SK-N-SH (cell line): ENCODE measurements at regions not wholly inside any gene's neighbourhood (a gene's known extent, or its start where the extent isn't known, plus 50 kb on each side); places are given as distances from the start of the nearest gene placed in this dataset.

Experiments used
- CTCF ChIA-PET: fragments of 300-600, 350-600 bp; formaldehyde crosslinking; extraction: SDS; loops from one replicate; lab custom pipeline; 2021; lab: Yijun Ruan, JAX
- POLR2A ChIA-PET: fragments of 350-600 bp; sonication (Branson Sonifier 250); formaldehyde crosslinking; extraction: SDS; loops from one replicate; lab custom pipeline; 2020; ENCODE audit warnings: antibody characterized with exemption, inconsistent platforms; lab: Yijun Ruan, JAX
- DNase-seq: peaks from one replicate; pipeline ENCODE4 v3.0.0; 2012
- H2AFZ ChIP-seq: fragments of 200-600 bp; sonication (generic); 2 replicates; pipeline ENCODE4 v1.8.1; 2016; ENCODE audit warnings: antibody characterized with exemption, mild to moderate bottlenecking, low read depth
- H3F3A ChIP-seq: fragments of 200-600 bp; sonication (generic); replicated peaks from 2 replicates; pipeline ENCODE3; 2016; ENCODE audit warnings: antibody characterized with exemption, mild to moderate bottlenecking; ENCODE audit not compliant: insufficient read depth
- H3K27ac ChIP-seq, 2 experiments: fragments of 200-500 bp in 1 of 2; fragments of 200-600 bp in 1 of 2; sonication (Bioruptor generic) in 1 of 2; sonication (generic), shearing (Covaris generic) in 1 of 2; 2 replicates each; pipeline versions ENCODE4 v1.5.1 to v1.6.1; 2014 to 2016; ENCODE audit warnings: low read depth in 2 of 2, inconsistent platforms in 1 of 2, low read length in 1 of 2, mild to moderate bottlenecking in 1 of 2, mixed read lengths in 1 of 2
- H3K27me3 ChIP-seq: fragments of 200-600 bp; sonication (generic), shearing (Covaris generic); 2 replicates; pipeline ENCODE4 v1.6.1; 2016; ENCODE audit warnings: mixed run types; ENCODE audit not compliant: insufficient read depth
- H3K36me3 ChIP-seq, 2 experiments: fragments of 200-500 bp in 1 of 2; fragments of 200-600 bp in 1 of 2; sonication (Bioruptor generic) in 1 of 2; sonication (generic) in 1 of 2; replicated peaks in 1 of 2; 2 replicates each; pipeline versions ENCODE3 to v1.5.1; 2014 to 2016; ENCODE audit warnings: low read length in 1 of 2, mild to moderate bottlenecking in 1 of 2; ENCODE audit not compliant: insufficient read depth in 2 of 2, control insufficient read depth in 1 of 2
- H3K4me1 ChIP-seq, 2 experiments: fragments of 200-500 bp in 1 of 2; fragments of 200-600 bp in 1 of 2; sonication (Bioruptor generic) in 1 of 2; sonication (generic), shearing (Covaris generic) in 1 of 2; 2 replicates each; pipeline versions ENCODE4 v1.5.1 to v1.6.1; 2014 to 2016; ENCODE audit warnings: low read depth in 1 of 2, low read length in 1 of 2, mixed run types in 1 of 2; ENCODE audit not compliant: insufficient read depth in 2 of 2, control insufficient read depth in 1 of 2
- H3K4me2 ChIP-seq: fragments of 200-600 bp; sonication (generic), shearing (Covaris generic); 2 replicates; pipeline ENCODE4 v1.6.1; 2017; ENCODE audit warnings: mixed run types
- H3K4me3 ChIP-seq, 2 experiments: fragments of 200-500 bp in 1 of 2; fragments of 200-600 bp in 1 of 2; sonication (Bioruptor generic) in 1 of 2; sonication (generic), shearing (Covaris generic) in 1 of 2; 2 replicates each; pipeline versions ENCODE4 v1.5.1 to v1.8.1; 2014 to 2016; ENCODE audit warnings: low read depth in 2 of 2, inconsistent platforms in 1 of 2, low read length in 1 of 2, mild to moderate bottlenecking in 1 of 2, mixed read lengths in 1 of 2, moderate library complexity in 1 of 2
- H3K79me2 ChIP-seq: fragments of 200-600 bp; sonication (generic); 2 replicates; pipeline ENCODE4 v1.8.1; 2017; ENCODE audit warnings: mild to moderate bottlenecking; ENCODE audit not compliant: insufficient read depth
- H3K9ac ChIP-seq: fragments of 200-600 bp; sonication (generic); 2 replicates; pipeline ENCODE4 v1.6.1; 2017; ENCODE audit warnings: mixed run types
- H3K9me2 ChIP-seq: fragments of 200-600 bp; sonication (generic); 2 replicates; pipeline ENCODE4 v1.6.1; 2017; ENCODE audit warnings: mixed run types
- H3K9me3 ChIP-seq: fragments of 200-600 bp; sonication (generic); 2 replicates; pipeline ENCODE4 v1.6.1; 2017; ENCODE audit warnings: mixed run types, mild to moderate bottlenecking, moderate library complexity
- H4K20me1 ChIP-seq: fragments of 200-600 bp; sonication (generic); 2 replicates; pipeline ENCODE4 v1.6.1; 2017; ENCODE audit warnings: mild to moderate bottlenecking, mixed run types; ENCODE audit not compliant: insufficient read depth
- CHD2 ChIP-seq: fragments of 150-350 bp; IDR thresholded peaks from 2 replicates; pipeline ENCODE4 v1.6.1; 2018; ENCODE audit warnings: low read length; ENCODE audit not compliant: partially characterized antibody
- CTCF ChIP-seq: fragments of 200-600 bp; sonication (generic); IDR thresholded peaks from 2 replicates; pipeline ENCODE4 v1.6.1; 2017; ENCODE audit warnings: antibody characterized with exemption, mild to moderate bottlenecking, moderate library complexity
- ELF1 ChIP-seq: IDR thresholded peaks from 2 replicates; pipeline ENCODE4 v1.4.0; 2012
- EP300 ChIP-seq, 2 experiments: IDR thresholded peaks; 2 replicates each; pipeline versions ENCODE4 v1.4.0 to v1.6.1; 2012; ENCODE audit warnings: borderline replicate concordance in 1 of 2, low read depth in 1 of 2, low read length in 1 of 2
- FOSL2 ChIP-seq: IDR thresholded peaks from 2 replicates; pipeline ENCODE4 v1.4.0; 2012; ENCODE audit warnings: low read depth, mild to moderate bottlenecking, moderate library complexity, borderline replicate concordance
- FOXJ3 ChIP-seq: sonication (generic); formaldehyde crosslinking; IDR thresholded peaks from 2 replicates; pipeline ENCODE4 v1.5.1; 2020; ENCODE audit warnings: mild to moderate bottlenecking, missing genetic modification reagents
- GABPA ChIP-seq: IDR thresholded peaks from 2 replicates; pipeline ENCODE4 v1.4.0; 2012; ENCODE audit warnings: low read depth, mild to moderate bottlenecking
- MAX ChIP-seq: IDR thresholded peaks from 2 replicates; pipeline ENCODE4 v1.4.0; 2012; ENCODE audit warnings: low read depth
- MXI1 ChIP-seq: IDR thresholded peaks from 2 replicates; pipeline ENCODE4 v1.6.1; 2012; ENCODE audit warnings: mild to moderate bottlenecking, low read depth, low read length, improper control_type of control experiment
- NRF1 ChIP-seq: IDR thresholded peaks from 2 replicates; pipeline ENCODE4 v1.6.1; 2012; ENCODE audit warnings: low read depth, mild to moderate bottlenecking, low read length
- POLR2AphosphoS5 ChIP-seq: IDR thresholded peaks from 2 replicates; pipeline ENCODE4 v1.6.1; 2012; ENCODE audit warnings: low read depth, low read length
- RAD21 ChIP-seq: IDR thresholded peaks from 2 replicates; pipeline ENCODE4 v1.6.1; 2012; ENCODE audit warnings: mild to moderate bottlenecking, low read length
- RCOR1 ChIP-seq: fragments of 150-350 bp; IDR thresholded peaks from 2 replicates; pipeline ENCODE4 v1.6.1; 2017; ENCODE audit warnings: antibody characterized with exemption, low read length
- RFX5 ChIP-seq: IDR thresholded peaks from 2 replicates; pipeline ENCODE4 v1.6.1; 2012; ENCODE audit warnings: mild to moderate bottlenecking, improper control_type of control experiment, low read length
- RXRA ChIP-seq: IDR thresholded peaks from 2 replicates; pipeline ENCODE4 v1.4.0; 2012; ENCODE audit warnings: low read depth, mild to moderate bottlenecking, borderline replicate concordance
- SMC3 ChIP-seq: IDR thresholded peaks from 2 replicates; pipeline ENCODE4 v1.6.1; 2012; ENCODE audit warnings: low read depth, low read length, improper control_type of control experiment
- TAF1 ChIP-seq: IDR thresholded peaks from 2 replicates; pipeline ENCODE4 v1.6.1; 2012; ENCODE audit warnings: low read depth, mild to moderate bottlenecking, low read length, moderate library complexity, borderline replicate concordance
- YY1 ChIP-seq: IDR thresholded peaks from 2 replicates; pipeline ENCODE4 v1.4.0; 2012; ENCODE audit warnings: low read depth, mild to moderate bottlenecking
- ZBTB33 ChIP-seq: IDR thresholded peaks from 2 replicates; pipeline ENCODE4 v1.4.0; 2012; ENCODE audit warnings: low read depth, borderline replicate concordance
- WGBS: methylation state at CpG from one replicate; pipeline ENCODE4 v1.1.6; 2017; ENCODE audit warnings: low lambda C conversion rate; 5-methylcytosine and 5-hydroxymethylcytosine counted together
- TF ChIP-seq, protein P1 (sequence below): fragments of 150-350 bp; IDR thresholded peaks from 2 replicates; pipeline ENCODE4 v1.6.1; 2016; ENCODE audit warnings: mild to moderate bottlenecking, low read depth, low read length

- WGBS: 97% methylated on average over 7 of the region's 7 CpGs
Observed at GRCh38 chr17:77468897-77469296, 328.1 kb downstream of the SEC14L1 start.

GRCh38 chr17:77470330-77470786, 329.6 kb downstream of the SEC14L1 start:
- H3K9ac ChIP-seq: no peak overlapping the region
- no peak for DNase-seq
- peak overlapping the region; percentile 52 to 74; a peak in 2 of 4 replicates for H3K27ac ChIP-seq

More at GRCh38 chr17:77468897-77469296, 328.1 kb downstream of the SEC14L1 start:
- Histone ChIP-seq H3K79me2 (peaks cover 96% of the 10 kb centered on the region), H3K9me3 (no peaks in the 10 kb centered on the region), H3K4me2 (no peak overlapping the region), H2AFZ (no peak overlapping the region), H3K4me3 (no peak overlapping the region), H3K4me1 (peaks cover 47 to 54% of the 10 kb centered on the region in 2 experiments), H3K27me3 (no peaks in the 10 kb centered on the region), H3K36me3 (no peaks in the 10 kb centered on the region), H3K9ac (no peak overlapping the region), H3K9me2 (no peaks in the 10 kb centered on the region), H3F3A (peaks cover 24% of the 10 kb centered on the region), H3K27ac (no peak overlapping the region), H4K20me1 (peaks cover 72% of the 10 kb centered on the region)
- DNase-seq: no peak
- ChIA-PET CTCF (interaction anchor here (1.1 to 1.2 kb wide), 2 partner anchors 17 to 27 kb away, joined by 3 to 5 read pairs; no protein-coding TSS in a partner anchor), POLR2A (no interaction called here)
- TF ChIP-seq YY1 (no peak), FOXJ3 (no peak), FOSL2 (no peak), TAF1 (no peak), RCOR1 (no peak), RFX5 (no peak), GABPA (no peak), ZBTB33 (no peak), MXI1 (no peak), MAX (no peak), RXRA (no peak), POLR2AphosphoS5 (no peak), CHD2 (no peak)

More at GRCh38 chr17:77470330-77470786, 329.6 kb downstream of the SEC14L1 start:
- no peaks in the 10 kb centered on the region for H3K9me2 ChIP-seq
- peak overlapping the region; percentile 53 for H3K4me2 ChIP-seq
- no peaks in the 10 kb centered on the region for H3K36me3 ChIP-seq
- ChIA-PET CTCF (interaction anchor here (1.4 to 2.1 kb wide), 2 partner anchors 11 to 30 kb away, joined by 4 to 7 read pairs; no protein-coding TSS in a partner anchor), POLR2A (interaction anchor here (1.9 kb wide), 1 partner anchor 18 kb away, joined by 4 read pairs; no protein-coding TSS in a partner anchor)
- no peaks in the 10 kb centered on the region for H3K27me3 ChIP-seq
- TF ChIP-seq, protein P1, sequence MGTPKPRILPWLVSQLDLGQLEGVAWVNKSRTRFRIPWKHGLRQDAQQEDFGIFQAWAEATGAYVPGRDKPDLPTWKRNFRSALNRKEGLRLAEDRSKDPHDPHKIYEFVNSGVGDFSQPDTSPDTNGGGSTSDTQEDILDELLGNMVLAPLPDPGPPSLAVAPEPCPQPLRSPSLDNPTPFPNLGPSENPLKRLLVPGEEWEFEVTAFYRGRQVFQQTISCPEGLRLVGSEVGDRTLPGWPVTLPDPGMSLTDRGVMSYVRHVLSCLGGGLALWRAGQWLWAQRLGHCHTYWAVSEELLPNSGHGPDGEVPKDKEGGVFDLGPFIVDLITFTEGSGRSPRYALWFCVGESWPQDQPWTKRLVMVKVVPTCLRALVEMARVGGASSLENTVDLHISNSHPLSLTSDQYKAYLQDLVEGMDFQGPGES: no peak
- TF ChIP-seq GABPA (no peak), RAD21 (no peak), RCOR1 (no peak), SMC3 (no peak), NRF1 (no peak), ELF1 (no peak), EP300 (IDR thresholded peaks at IDR 0.05; ENCODE audit: borderline replicate concordance in 1 of 2, low read depth in 1 of 2, low read length in 1 of 2) (no peak), POLR2AphosphoS5 (no peak), ZBTB33 (no peak), CTCF (no peak)
- peaks cover 20% of the 10 kb centered on the region for H3F3A ChIP-seq
- peaks cover 96% of the 10 kb centered on the region for H3K79me2 ChIP-seq
- WGBS: 96% methylated on average over 3 of the region's 3 CpGs
- peaks cover 59 to 67% of the 10 kb centered on the region in 2 experiments for H3K4me1 ChIP-seq
- no peak overlapping the region for H3K4me3 ChIP-seq
- H3K9me3 ChIP-seq: no peaks in the 10 kb centered on the region
- H4K20me1 ChIP-seq: peaks cover 80% of the 10 kb centered on the region
- H2AFZ ChIP-seq: no peak overlapping the region
